ENCODE measurements at regions not wholly inside any gene's neighbourhood (a gene's known extent, or its start where the extent isn't known, plus 50 kb on each side); places are given as distances from the start of the nearest gene placed in this dataset.

GRCh38 chr20:6705926-6706548, 61.4 kb upstream of the BMP2 start:
- no peak overlapping the region for H2AFZ ChIP-seq (ENCODE audit: insufficient read depth, low read depth, low read length, poor library complexity, severe bottlenecking)
- no CpG with 5 or more reads among the region's 7 CpGs for WGBS (ENCODE audit: insufficient coverage)

DNA sequence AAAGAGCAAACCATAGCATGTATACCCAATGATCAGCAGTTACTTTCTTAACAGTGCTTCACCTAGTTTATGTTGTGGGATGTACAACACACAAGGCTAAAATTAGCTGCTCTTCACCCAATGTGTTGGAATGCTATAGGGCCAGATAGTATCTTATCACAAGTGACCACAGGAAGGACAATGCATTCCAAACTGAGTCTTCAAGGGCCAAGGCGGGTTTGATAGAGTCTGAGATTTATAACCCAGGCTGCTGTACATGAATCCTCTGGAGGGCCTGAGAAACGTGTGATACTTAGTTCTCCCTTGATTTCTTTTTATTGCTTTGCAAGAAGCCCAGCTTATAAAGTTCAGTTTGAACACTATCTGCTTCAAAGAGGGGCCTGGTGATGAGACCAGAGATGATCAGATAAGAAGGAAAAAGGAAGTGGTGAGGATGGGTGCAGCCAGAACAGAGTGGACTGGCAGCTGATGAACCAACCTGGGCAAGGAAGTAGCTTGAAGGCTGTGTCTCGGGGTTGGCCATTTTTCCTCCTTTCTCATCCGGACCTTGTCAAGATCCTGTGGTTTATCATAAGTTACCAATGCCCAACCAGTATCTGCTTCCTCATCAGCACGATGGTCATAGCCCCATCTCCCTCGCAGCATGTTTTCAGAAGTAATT, 62.2 kb upstream of the BMP2 start:
- no peak overlapping the region for H3K27ac ChIP-seq (ENCODE audit: low read depth in 1 of 2, low read length in 2 of 2)
- peak overlapping the region in 1 of 2 donors; percentile 23 for H3K4me3 Mint-ChIP-seq
- H3K4me1 ChIP-seq (ENCODE audit: control insufficient read depth in 1 of 2, insufficient read depth in 2 of 2, low read length in 2 of 2) = peaks cover 23 to 24% of the 10 kb centered on the region in 2 donors
- peaks cover 20 to 31% of the 10 kb centered on the region in 2 donors for H3K27me3 ChIP-seq (ENCODE audit: control insufficient read depth in 2 of 2, insufficient read depth in 2 of 2, low read length in 2 of 2)
- DNase-seq = peak in 1 of 3 donors; percentile 10
- intact Hi-C loops (cut with micrococcal nuclease) = no loop called here
- no peaks in the 10 kb centered on the region for H3K79me2 ChIP-seq (ENCODE audit: insufficient read depth, low read length)
- H3K36me3 Mint-ChIP-seq = peaks cover 0 to 8% of the 10 kb centered on the region in 2 donors
- H3K9me3 ChIP-seq (replicated peaks in 1 of 2; ENCODE audit: control insufficient read depth in 1 of 2, insufficient read depth in 1 of 2, low read length in 2 of 2) = no peaks in the 10 kb centered on the region
- H2AFZ ChIP-seq (ENCODE audit: insufficient read depth, low read depth, low read length, poor library complexity, severe bottlenecking) = no peak overlapping the region
- no peaks in the 10 kb centered on the region for H4K20me1 ChIP-seq (ENCODE audit: insufficient read depth, low read length)
- peaks cover 38% of the 10 kb centered on the region for H3K4me1 Mint-ChIP-seq
- no peak overlapping the region for H3K9ac ChIP-seq (ENCODE audit: insufficient read depth, low read length, poor library complexity, severe bottlenecking)
- peaks cover 17 to 33% (median 20%) of the 10 kb centered on the region in 3 donors for H3K27me3 Mint-ChIP-seq (ENCODE audit: low read depth in 3 of 3)
- H3K4me3 ChIP-seq (replicated peaks in 1 of 3; ENCODE audit: low read depth in 2 of 3, low read length in 3 of 3) = no peak overlapping the region
- H3K9me3 Mint-ChIP-seq = no peaks in the 10 kb centered on the region
- 79% methylated on average over 1 of the region's 6 CpGs for WGBS (ENCODE audit: insufficient coverage)
- H3K27ac Mint-ChIP-seq = no peak overlapping the region
- no peak for TF ChIP-seq CTCF (IDR thresholded peaks at IDR 0.05)
- H3K4me2 ChIP-seq (replicated peaks; ENCODE audit: extremely low read depth, low read length, poor library complexity, severe bottlenecking) = no peak overlapping the region
- no peaks in the 10 kb centered on the region for H3K36me3 ChIP-seq (replicated peaks in 1 of 2; ENCODE audit: control insufficient read depth in 1 of 2, insufficient read depth in 2 of 2, low read length in 2 of 2)

More at GRCh38 chr20:6705926-6706548, 61.4 kb upstream of the BMP2 start:
- Mint-ChIP-seq H3K27me3 (ENCODE audit: low read depth in 3 of 3) (peaks cover 16 to 33% (median 20%) of the 10 kb centered on the region in 3 donors), H3K4me1 (peaks cover 30% of the 10 kb centered on the region), H3K4me3 (no peak overlapping the region), H3K9me3 (no peaks in the 10 kb centered on the region), H3K36me3 (peaks cover 0 to 8% of the 10 kb centered on the region in 2 donors), H3K27ac (no peak overlapping the region)
- Histone ChIP-seq H3K36me3 (replicated peaks in 1 of 2; ENCODE audit: control insufficient read depth in 1 of 2, insufficient read depth in 2 of 2, low read length in 2 of 2) (no peaks in the 10 kb centered on the region), H4K20me1 (ENCODE audit: insufficient read depth, low read length) (no peaks in the 10 kb centered on the region), H3K4me2 (replicated peaks; ENCODE audit: extremely low read depth, low read length, poor library complexity, severe bottlenecking) (no peak overlapping the region), H3K27me3 (ENCODE audit: control insufficient read depth in 2 of 2, insufficient read depth in 2 of 2, low read length in 2 of 2) (peaks cover 20 to 31% of the 10 kb centered on the region in 2 donors), H3K9me3 (replicated peaks in 1 of 2; ENCODE audit: control insufficient read depth in 1 of 2, insufficient read depth in 1 of 2, low read length in 2 of 2) (no peaks in the 10 kb centered on the region), H3K4me1 (ENCODE audit: control insufficient read depth in 1 of 2, insufficient read depth in 2 of 2, low read length in 2 of 2) (peaks cover 15 to 16% of the 10 kb centered on the region in 2 donors), H3K79me2 (ENCODE audit: insufficient read depth, low read length) (no peaks in the 10 kb centered on the region), H3K4me3 (replicated peaks in 1 of 3; ENCODE audit: low read depth in 2 of 3, low read length in 3 of 3) (no peak overlapping the region), H3K27ac (ENCODE audit: low read depth in 1 of 2, low read length in 2 of 2) (no peak overlapping the region), H3K9ac (ENCODE audit: insufficient read depth, low read length, poor library complexity, severe bottlenecking) (no peak overlapping the region)
- no peak for DNase-seq
- TF ChIP-seq CTCF (IDR thresholded peaks at IDR 0.05) = no peak
- intact Hi-C loops (cut with micrococcal nuclease) = no loop called here

All from CD14-positive monocyte (primary cell).